HG03135 (cell line): ENCODE measurements at regions not wholly inside any gene's neighbourhood (a gene's known extent, or its start where the extent isn't known, plus 50 kb on each side); places are given as distances from the start of the nearest gene placed in this dataset.
"Not testable (repeated sequence)": the region's sequence is repeated elsewhere in the genome, so short reads cannot be mapped to it uniquely, and the experiment has no call there.

Experiments used
- ATAC-seq: cut with Tn5 transposase; IDR thresholded peaks from one replicate; pipeline ENCODE4 v1.9.1; 2021; ENCODE audit warnings: mild to moderate bottlenecking, moderate library complexity; ENCODE audit not compliant: unreplicated experiment

DNA sequence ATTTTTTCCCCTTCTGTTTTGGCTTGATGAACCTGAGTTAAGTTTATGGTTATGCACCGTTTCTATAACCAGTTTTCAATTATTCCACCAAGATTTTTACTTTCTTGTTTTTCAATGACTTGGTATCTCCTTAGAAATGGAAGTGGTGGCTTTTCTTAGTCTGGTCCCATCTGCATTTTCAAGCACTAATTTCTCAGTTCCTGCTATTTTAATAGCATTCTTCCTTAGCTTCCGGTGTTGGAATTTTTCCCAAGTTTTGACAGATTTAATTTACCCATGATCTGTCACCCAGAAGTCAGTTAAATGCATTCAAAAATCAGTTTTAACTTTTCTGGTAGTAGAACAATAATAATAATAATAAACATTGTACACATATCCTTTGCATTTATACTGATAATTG lies 184.6 kb upstream of the OLFM3 start:
- no peak for ATAC-seq

DNA sequence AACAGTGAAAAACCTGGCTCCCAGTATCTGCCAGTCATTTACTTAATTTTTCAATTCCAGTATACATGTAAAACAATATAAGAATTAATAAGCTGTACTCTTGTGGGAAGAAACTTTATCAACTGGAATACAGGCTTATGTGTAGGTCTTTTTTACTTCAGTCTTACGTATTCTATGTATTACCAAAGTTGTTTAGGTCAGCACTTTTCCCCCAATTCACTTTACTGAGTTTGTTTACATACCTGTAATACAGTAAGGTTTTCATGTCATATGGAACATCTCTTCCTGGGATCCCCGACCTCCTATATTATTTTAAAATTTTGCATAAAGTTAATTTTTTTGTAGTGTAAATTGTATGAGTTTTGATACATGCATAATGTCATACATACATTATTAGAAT lies 181.8 kb upstream of the OLFM3 start:
- ATAC-seq: no peak

DNA sequence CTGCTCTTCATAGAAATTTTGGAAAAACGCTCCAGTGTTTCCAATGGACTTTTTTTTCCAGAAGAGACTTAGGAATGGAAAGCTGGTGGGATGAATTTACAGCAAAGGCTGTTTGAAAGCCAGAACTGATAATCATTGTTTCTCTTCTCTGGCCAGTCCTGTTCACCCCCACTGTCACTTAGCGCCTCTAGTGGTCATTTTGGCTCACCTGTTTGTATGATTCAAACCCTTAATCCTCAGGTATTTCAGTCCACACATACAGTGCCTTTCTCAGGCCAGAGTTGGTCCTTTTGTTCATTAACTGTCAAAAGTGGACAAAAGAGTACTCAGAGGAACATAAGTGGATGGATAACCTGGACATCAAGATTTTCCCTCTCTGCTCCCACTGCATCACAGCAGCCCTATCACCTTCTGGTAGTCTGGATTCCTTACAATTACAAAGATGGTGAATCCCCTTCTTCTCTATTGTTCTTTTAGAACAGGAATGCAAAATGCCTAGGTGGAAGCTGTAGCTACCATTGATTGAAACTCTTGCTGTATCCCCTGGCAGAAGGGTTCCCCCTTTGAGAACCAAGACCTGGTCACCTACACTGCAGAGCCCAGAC lies 177.6 kb upstream of the OLFM3 start:
- peak; percentile 91 for ATAC-seq

DNA sequence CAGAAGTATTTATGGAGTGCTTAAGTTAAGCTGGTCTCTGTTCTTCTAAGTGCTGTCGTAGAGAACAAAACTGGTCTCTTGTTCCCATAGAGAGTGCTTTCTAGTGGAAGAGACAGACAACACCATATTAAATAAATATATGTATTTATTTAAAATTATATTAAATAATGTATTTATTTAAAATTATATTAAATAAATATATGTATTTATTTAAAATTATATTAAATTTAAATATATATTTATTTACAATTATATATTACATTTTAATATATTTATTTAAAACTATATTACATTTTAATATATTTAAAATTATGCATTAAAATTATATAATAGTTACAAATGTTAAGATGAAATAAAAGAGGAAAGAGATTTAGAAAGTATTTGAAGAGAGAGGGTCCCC lies 175.5 kb upstream of the OLFM3 start:
- no peak for ATAC-seq

DNA sequence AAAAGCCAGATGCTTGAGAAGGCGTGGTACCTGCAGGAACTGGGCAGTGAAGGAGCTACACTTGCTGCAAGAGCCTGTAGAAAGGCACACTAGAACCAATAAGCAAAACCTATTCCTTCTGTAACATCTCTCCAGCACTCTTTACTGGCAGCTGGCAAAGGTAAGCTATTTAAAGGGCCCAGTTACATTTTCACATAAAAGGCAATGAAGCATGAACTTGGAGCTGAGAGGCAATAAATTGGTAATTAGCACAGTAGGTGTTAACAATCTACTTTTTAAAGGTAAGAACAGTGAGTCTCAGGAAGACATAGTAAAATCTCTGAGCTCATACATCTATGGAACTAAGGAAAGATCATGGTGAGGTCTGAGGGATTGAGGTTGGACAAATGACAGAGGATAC lies 167.1 kb upstream of the OLFM3 start:
- ATAC-seq: no peak

DNA sequence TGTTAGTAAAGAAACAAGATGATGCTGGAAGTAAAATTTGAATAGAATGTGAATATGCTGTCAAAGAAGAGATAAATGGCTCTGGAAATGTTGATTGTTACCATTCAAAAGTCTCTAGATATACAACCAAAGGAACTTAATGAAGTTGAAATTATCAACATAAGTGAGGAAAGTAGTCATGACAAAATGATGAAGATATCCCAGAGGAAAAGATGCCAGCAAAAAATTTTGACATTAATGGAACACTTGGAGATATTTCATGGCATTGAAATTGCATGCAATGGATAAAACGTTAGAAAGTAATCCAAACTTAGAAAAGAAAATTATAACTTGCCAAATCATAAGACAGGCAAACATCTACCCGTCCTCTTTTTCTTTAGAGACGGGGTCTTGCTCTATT lies 154.5 kb upstream of the OLFM3 start:
- no peak for ATAC-seq

DNA sequence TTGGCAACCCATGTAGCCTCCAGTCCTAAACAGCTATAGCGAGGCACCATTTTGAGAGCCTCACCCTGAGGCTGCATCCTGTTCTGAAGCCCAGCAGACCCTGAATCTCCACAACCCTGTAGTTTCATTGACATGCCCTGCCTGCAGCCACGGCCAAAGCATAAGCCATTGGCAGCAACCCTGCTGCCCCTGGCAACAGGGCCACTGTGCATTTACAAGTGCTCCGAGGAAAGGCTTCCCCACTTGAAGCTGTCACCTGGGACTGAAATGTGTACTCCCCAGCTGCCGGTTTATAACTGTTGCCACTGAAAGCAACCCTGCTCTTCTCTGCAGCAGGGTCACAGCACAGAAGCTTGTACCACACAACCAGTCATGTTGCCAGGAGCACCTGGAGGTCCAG lies 124.2 kb upstream of the OLFM3 start:
- ATAC-seq: no peak

DNA sequence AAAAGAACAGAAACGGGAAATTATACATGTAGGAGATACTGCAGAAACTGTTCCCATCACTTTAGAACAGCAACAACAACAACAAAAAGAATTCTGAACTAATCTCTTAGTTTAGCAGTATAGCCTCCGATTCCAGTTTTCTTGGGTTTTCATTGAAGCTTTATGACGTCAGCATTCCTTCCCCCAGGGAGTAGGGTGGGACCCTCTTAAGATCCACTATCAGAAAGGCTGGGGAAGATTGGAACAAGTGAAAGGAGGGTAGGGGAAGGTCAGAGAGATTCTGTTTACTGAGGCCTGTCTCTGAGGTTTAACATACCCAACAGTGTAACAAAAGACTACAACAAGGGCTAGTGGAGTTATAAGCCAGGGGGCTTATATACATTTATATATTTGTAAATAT lies 121.4 kb upstream of the OLFM3 start:
- no peak for ATAC-seq

DNA sequence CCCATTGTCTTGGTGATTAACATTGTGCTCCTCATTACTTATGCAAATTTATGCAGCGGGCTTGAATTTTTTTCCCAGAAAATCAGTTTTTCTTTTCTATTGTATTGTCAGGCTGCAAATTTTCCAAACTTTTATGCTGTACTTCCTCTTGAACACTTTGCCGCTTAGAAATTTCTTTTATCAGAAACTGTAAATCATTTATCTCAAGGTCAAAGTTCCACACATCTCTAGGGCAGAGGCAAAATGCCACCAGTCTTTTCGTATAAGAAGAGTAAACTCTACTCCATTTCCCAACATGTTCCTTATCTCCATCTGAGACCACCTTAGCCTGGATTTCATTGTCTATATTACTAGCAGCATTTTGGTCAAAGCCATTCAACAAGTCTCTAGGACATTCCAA lies 113.9 kb upstream of the OLFM3 start:
- ATAC-seq: no peak

DNA sequence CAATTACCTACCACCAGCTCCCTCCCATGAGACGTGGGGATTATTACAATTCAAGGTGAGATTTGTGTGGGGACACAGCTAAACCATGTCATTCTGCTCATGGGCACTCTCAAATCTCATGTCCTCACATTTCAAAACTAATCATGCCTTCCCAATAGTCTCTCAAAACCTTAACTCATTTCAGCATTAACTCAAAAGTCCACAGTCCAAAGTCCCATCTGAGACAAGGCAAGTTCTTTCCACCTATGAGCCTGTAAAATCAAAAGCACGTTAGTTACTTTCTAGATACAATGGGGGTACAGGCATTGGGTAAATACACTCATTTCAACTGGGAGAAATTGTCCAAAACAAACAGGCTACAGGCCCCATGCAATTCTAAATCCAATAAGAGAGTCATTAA lies 112.8 kb upstream of the OLFM3 start:
- ATAC-seq: not testable (repeated sequence)

DNA sequence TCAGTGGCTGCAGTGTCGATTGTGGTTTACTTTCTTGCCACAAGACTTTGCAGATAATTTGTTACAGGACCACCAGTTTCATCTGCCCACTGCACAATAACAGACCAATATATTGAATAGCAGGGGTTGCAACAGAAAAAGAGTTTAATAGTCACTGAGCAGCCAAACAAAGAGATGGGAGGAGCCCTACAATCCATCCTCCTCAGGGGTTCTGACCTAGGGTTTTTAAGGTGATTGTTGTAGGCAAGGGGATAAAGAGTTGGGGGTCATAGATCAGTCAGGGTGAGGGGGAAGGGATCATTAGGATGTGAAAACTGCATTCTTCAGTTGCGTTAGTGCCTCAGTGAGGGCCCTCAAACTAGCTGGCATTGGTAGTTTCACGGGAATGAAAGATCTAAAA lies 110.7 kb upstream of the OLFM3 start:
- ATAC-seq: no peak

DNA sequence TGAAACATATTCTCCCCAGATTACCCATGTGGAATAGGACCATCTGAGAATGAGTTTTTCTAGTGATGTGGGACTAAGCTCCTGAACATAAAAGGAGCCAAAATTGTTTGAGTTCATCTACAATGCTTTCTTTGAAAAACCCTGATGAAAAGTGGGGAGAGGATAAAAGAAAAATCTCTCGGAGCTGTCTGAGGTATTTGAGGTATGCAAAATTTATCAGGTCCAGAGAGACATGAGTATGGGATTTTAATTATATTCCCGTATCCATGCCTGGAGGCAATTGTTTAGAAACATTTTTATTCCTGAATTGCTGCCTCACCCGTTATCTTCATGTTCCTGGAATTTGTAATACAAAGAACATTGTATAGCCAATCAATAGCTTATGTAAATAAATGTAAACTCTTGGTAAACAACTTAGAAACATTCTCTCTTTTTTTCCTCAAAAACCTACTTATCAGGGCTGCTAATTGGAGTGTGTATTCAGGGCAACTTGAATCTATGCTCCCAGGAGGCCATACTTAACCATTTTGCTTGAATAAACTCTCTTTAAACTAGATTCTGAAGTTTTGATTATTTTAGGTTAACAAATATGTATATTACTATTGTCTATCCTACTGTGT lies 109.3 kb upstream of the OLFM3 start:
- ATAC-seq: no peak

DNA sequence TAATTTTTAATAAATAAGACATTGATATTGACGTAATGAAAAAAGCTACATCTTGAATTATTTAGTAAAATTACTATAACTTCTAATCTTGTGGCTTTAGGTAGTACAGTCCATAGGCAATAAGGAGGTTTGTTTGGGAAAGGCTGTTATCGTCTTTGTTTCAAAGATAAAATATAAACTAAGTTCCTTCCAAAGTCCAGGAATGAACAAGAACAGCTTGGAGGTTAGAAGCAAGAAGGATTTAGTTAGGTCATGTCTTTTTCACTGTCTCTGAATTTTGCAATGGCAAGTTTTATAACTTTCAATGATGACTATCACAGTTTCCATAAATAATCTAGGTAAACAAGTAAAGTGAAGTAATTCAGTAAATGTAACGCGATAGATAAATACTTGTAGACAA lies 106.9 kb upstream of the OLFM3 start:
- no peak for ATAC-seq

DNA sequence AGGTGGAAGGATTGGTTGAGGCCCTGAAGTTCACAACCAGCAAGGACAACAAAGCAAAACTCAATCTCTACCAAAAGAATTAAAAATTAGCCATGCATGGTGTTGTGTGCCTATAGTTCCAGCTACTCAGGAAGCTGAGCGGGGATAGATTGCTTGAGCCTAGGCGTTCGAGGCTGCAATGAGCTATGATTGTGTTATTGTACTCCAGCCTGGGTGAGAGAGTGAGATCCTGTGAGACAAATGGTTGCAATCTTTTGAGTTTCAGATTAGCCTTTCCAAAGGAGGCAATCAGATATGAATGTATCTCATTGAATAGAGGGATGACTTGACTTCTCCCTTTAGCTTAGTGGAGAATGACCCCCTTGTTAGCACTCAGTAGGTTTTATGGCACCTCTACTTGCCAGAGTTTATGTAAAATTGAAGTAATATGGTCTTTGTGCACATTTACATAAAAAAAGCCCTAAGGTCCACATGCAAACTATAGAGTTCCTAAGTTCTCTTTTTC lies 105.6 kb upstream of the OLFM3 start:
- no peak for ATAC-seq

DNA sequence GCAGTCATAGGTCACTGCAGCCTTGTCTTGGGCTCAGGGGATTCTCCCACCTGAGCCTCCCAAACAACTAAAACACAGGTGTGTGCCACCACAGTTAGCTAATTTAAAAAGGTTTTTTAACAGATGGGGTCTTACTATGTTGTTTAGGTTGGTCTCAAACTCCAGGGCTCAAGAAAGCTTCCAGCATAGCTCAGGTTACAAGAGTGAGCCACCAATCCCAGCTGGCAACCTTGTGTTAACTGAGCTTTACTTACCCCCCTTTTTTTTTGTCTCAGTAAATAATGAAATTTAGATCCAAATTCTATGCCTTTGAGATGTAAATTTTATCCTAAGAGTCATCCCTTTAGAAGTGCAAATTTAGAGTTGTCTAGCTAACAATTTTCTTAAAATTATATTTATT lies 103.9 kb upstream of the OLFM3 start:
- no peak for ATAC-seq

DNA sequence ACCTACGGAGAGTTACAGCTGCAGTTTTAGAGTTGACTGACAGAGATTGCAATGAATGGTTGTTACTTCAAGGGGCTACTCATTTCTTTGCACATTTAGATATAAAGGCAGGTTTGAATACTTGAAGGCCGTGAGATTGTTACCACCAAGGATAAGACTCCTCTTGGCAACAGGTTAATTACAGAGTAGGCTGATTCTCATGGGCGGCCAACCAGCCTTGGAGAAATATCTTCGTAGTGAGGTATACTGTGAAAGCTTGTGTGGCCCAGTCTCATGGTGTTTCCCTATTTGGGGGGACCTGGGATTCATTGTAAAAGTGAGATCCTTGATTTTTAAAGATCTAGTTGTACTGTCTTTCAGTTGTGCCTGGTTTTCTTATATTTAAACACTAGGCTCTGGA lies 103.2 kb upstream of the OLFM3 start:
- ATAC-seq: no peak

DNA sequence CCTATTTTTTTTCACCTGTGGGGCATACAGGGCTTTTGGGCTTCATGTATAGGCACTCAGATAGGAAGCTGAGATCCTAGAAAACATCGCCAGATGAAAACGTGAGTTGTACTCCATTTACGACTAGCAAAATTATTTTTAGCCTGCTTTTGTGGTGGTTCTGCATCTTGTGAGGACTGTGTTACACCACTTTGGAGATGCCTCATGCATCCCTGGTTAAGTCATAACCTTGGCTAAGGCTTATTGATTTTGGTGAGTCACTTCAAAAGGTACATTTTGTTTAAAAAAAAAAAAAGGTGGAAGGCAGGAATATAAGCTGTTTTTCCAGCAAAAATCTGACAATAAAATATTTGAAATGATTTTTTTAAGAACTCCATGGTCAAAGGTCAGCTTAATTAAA lies 101.8 kb upstream of the OLFM3 start:
- ATAC-seq: no peak

DNA sequence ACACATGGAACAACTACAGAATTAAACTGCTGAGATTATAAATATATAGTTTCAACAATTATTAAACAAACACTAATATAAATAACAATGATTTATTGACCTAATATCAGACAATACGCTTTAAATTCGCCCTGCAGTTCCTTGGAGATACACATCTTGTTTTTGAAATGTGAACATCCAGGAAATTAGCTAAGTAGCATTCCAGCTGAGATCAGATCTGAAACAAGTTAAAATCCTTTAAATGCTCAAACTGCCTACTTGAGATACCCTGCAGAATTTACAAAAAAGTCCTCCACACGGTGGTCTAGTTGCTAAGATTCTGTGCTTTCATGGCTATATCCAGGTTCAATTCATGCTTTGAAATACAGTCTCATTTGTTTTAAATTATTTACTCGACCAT lies 101.4 kb upstream of the OLFM3 start:
- ATAC-seq: no peak

DNA sequence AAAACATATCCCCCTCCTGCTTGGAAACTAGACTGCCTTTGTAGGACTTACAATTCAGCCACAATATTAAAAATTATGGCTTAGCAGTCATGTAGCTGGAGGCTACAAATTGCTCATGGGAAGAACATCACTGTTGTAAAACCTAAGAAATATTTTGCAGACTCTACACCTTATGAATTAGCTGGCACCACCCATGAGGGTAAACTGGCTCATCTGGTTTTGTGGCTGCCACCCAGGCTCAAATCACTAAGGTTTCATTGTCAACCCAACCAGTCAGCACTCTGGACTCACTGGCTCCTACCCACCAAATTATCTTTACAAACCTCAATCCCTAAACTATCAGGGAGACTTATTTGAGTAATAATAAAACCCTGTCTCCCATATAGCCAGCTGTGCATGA lies 100.7 kb upstream of the OLFM3 start:
- ATAC-seq: no peak

DNA sequence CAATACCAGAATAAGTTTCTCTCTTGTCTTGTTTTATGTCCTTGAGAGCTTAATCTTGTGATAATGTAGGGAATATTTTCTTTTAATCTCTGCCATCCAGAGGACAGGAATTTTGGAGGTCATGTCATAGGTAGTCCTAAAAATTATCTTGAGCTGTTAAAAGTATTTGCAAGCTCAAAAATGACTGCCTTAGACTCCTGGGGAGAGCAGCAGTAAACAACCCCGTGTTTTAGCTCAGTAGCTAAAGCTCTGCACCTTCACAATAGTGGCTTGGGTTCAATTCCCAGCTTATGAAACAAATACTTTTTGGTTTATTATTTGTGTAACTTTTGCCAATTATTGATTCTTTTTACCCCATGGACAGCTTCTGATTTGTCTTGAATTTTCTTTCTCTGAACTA lies 99.4 kb upstream of the OLFM3 start:
- ATAC-seq: no peak

DNA sequence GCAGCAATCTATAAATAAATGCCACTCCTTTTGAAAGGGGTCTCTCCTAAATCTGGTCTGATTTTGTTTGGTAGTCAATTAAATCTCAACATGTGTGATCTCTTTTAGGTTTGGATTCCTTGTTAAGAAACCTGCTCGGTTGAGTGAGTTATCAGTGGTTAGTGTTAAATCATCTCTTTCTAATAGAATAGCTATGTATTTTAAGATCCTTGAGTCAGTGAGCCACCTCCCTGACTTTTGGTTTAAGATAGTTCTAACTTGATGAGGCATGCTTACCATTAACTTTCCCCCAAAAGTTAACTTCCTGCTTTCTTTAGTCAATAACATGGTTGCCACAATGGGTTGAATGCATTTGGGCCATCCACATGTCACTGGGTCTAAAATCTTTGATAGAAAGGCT lies 93.1 kb upstream of the OLFM3 start:
- no peak for ATAC-seq

DNA sequence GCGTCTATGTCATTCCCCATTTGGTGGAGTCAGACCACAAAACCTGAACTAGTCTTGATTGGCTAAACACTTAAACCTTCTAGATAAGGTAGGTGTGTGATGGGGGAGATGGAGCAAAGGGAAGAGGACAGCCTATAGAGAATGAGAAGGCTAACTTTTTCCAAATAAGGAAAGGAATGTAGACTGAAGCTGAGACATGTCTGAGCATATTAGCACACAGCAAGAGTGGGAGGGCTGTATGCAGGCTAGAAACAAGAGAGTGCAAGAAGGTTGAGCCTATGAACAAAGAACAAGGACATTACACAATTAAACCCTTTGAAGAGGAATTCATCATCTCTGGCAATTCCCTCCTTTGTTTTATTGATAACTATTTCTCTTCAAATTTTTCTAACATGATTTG lies 89.2 kb upstream of the OLFM3 start:
- no peak for ATAC-seq
